ENCODE measurements at regions not wholly inside any gene's neighbourhood (a gene's known extent, or its start where the extent isn't known, plus 50 kb on each side); places are given as distances from the start of the nearest gene placed in this dataset.

DNA sequence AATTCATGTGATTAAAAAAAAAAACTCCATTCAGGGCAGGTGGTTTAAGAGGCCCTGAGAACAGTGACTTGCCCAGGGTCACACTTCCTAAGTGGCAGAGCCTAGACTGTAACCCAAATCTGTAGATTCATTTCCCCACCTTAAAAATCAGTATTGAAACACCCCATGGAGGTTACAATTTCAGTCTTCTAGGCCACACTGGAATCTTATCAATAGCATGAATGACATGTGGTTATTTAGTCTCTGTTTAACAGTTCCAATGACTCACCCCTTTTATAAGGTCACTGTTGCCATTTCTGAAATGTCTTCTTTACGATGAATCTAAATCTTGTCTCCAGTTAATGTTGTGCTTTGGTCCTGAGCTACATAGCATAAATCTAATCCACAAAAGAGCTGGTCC, 262.3 kb upstream of the GRIP1 start:
- TF ChIP-seq POU2F2 (IDR thresholded peaks at IDR 0.05; ENCODE audit: low read depth, low read length) (no peak), POLR2A (IDR thresholded peaks at IDR 0.05; ENCODE audit: low read depth, low read length) (no peak), POLR2AphosphoS5 (IDR thresholded peaks at IDR 0.05; ENCODE audit: low read depth, low read length) (no peak), PAX5 (IDR thresholded peaks at IDR 0.05; ENCODE audit: insufficient read depth, low read length, severe bottlenecking) (no peak), SPI1 (IDR thresholded peaks at IDR 0.05; ENCODE audit: low read depth, low read length) (no peak), TAF1 (IDR thresholded peaks at IDR 0.05; ENCODE audit: low read depth, low read length) (no peak)
- no peak for FAIRE-seq
- no peak for DNase-seq (ENCODE audit: insufficient read length, low spot score)

DNA sequence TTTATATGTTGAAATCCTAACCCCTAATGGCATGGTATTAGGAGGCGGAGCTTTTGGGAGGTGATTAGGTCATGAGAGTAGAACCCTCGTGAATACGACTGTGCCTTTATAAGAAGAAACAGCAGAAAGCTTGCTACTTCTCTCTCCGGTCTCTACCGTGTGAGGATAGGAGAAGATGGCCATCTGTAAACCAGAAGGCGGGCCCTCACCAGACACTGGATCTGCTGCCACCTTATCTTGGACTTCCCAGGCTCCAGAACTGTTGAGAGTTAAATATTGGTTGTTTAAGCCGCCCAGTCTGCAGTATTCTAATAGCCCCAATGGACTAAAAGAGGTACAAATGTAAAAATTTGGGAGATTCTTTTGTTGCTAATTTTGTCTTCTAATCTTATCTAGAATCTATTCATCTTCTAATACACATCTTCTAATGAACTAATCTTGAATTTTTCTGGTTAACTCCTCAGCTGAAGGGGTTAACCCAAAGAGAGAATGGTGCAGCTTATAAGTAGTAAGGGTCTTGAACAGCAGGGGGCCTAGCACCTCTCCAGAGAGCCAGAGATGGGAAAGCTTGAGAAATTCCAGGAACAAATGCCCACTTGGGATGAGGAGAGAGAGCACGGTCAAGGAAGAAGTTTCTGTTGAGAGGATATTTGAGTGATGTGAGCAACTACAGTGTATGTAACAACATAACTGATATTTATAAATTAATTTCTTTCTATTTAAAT, 264.0 kb upstream of the GRIP1 start:
- DNase-seq (ENCODE audit: insufficient read length, low spot score) = no peak
- FAIRE-seq = no peak
- TF ChIP-seq TAF1 (IDR thresholded peaks at IDR 0.05; ENCODE audit: low read depth, low read length) (no peak), POU2F2 (IDR thresholded peaks at IDR 0.05; ENCODE audit: low read depth, low read length) (no peak), POLR2AphosphoS5 (IDR thresholded peaks at IDR 0.05; ENCODE audit: low read depth, low read length) (no peak), POLR2A (IDR thresholded peaks at IDR 0.05; ENCODE audit: low read depth, low read length) (no peak), SPI1 (IDR thresholded peaks at IDR 0.05; ENCODE audit: low read depth, low read length) (no peak), PAX5 (IDR thresholded peaks at IDR 0.05; ENCODE audit: insufficient read depth, low read length, severe bottlenecking) (no peak)

DNA sequence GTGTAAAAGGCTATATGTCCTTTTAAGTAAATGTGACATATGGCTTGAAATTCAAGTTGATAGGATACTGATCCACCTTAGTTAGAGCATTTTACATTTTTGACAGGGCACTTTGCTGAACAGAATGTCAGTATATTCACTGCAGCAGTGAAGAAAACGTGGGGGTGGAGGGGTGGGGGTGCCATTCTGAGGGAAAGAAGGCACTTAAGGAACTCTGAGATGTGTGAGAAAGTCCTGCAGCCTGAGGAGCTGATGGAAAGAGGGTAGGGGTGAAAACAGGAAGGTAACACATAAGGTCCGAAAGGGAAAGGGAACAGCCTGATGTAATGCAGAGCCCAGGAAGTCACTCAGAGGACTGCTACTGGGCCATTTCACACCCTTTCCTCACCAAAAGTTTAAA, 265.5 kb upstream of the GRIP1 start:
- DNase-seq (ENCODE audit: insufficient read length, low spot score) = no peak
- TF ChIP-seq TAF1 (IDR thresholded peaks at IDR 0.05; ENCODE audit: low read depth, low read length) = no peak
- no peak for TF ChIP-seq PAX5 (IDR thresholded peaks at IDR 0.05; ENCODE audit: insufficient read depth, low read length, severe bottlenecking)
- TF ChIP-seq POLR2AphosphoS5 (IDR thresholded peaks at IDR 0.05; ENCODE audit: low read depth, low read length) = no peak
- TF ChIP-seq POU2F2 (IDR thresholded peaks at IDR 0.05; ENCODE audit: low read depth, low read length) = no peak
- no peak for TF ChIP-seq POLR2A (IDR thresholded peaks at IDR 0.05; ENCODE audit: low read depth, low read length)
- TF ChIP-seq SPI1 (IDR thresholded peaks at IDR 0.05; ENCODE audit: low read depth, low read length) = no peak
- no peak for FAIRE-seq

DNA sequence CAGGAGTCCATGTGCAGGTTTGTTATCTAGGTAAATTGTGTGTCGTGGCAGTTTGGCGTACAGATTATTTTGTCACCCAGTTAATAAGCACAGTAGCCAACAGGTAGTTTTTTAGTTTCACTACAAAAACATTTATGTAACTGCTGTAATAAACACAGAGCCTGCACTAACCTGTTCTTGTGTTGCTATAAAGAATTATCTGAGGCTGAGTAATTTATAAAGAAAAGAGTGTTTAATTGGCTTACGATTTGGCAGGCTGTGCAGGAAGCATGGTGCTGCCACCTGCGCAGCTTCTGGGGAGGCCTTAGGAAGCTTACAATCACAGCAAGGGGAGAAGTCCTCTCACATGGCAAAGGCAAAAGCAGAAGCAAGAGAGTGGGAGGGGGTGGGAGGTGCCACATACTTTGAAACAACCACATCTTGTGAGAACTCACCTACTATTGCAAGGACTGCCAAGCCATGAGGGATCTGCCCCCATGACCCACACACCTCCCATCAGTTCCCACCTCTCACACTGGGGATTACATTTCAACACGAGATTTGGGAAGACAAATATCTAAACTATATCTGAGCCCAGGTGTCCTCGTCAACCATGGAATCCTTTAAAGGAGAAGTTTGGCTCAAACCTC, 266.4 kb upstream of the GRIP1 start:
- TF ChIP-seq SPI1 (IDR thresholded peaks at IDR 0.05; ENCODE audit: low read depth, low read length) (no peak), POU2F2 (IDR thresholded peaks at IDR 0.05; ENCODE audit: low read depth, low read length) (no peak), POLR2A (IDR thresholded peaks at IDR 0.05; ENCODE audit: low read depth, low read length) (no peak), TAF1 (IDR thresholded peaks at IDR 0.05; ENCODE audit: low read depth, low read length) (no peak), PAX5 (IDR thresholded peaks at IDR 0.05; ENCODE audit: insufficient read depth, low read length, severe bottlenecking) (no peak), POLR2AphosphoS5 (IDR thresholded peaks at IDR 0.05; ENCODE audit: low read depth, low read length) (no peak)
- no peak for FAIRE-seq
- no peak for DNase-seq (ENCODE audit: insufficient read length, low spot score)

DNA sequence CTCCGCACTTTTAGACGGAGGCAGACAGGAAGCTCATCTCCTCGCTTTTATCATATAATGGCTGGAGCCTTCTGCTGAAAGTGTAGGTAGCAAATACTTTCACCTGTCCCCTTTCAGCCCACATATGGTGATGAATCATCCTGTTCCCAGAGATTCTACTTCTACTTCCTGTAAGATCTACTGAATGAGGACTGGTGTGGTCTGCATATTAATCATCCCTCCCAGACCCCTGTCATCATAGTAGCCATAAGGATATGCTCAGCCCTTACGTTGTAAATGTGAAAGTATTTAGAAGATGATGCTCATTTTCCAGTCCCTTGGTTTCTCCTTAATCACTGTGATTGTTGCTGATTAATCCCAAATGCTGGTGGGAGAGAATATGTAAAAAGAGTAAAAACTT, 268.2 kb upstream of the GRIP1 start:
- FAIRE-seq = no peak
- TF ChIP-seq POLR2AphosphoS5 (IDR thresholded peaks at IDR 0.05; ENCODE audit: low read depth, low read length) (no peak), POLR2A (IDR thresholded peaks at IDR 0.05; ENCODE audit: low read depth, low read length) (no peak), SPI1 (IDR thresholded peaks at IDR 0.05; ENCODE audit: low read depth, low read length) (no peak), TAF1 (IDR thresholded peaks at IDR 0.05; ENCODE audit: low read depth, low read length) (no peak), POU2F2 (IDR thresholded peaks at IDR 0.05; ENCODE audit: low read depth, low read length) (no peak), PAX5 (IDR thresholded peaks at IDR 0.05; ENCODE audit: insufficient read depth, low read length, severe bottlenecking) (no peak)
- DNase-seq (ENCODE audit: insufficient read length, low spot score) = no peak

DNA sequence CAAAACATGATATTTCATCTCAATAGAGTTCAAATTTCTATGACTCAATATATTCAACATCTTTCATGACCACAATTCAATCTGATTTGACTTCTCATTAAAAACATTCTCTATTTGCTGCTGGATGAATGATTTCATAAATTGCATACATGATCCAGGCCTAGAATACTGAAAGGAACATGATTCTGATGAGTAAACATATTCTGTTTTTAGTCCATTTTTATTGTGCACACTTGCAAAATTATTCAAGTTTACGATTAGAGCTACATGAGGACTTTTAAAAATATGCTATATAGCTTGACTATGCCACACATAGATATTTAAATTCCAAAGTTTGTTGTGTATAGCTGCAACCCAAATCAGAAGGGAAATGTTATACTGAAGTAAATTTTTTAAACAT, 273.8 kb upstream of the GRIP1 start:
- FAIRE-seq = no peak
- DNase-seq (ENCODE audit: insufficient read length, low spot score) = no peak
- TF ChIP-seq POLR2A (IDR thresholded peaks at IDR 0.05; ENCODE audit: low read depth, low read length) (no peak), TAF1 (IDR thresholded peaks at IDR 0.05; ENCODE audit: low read depth, low read length) (no peak), POU2F2 (IDR thresholded peaks at IDR 0.05; ENCODE audit: low read depth, low read length) (no peak), SPI1 (IDR thresholded peaks at IDR 0.05; ENCODE audit: low read depth, low read length) (no peak), PAX5 (IDR thresholded peaks at IDR 0.05; ENCODE audit: insufficient read depth, low read length, severe bottlenecking) (no peak)

DNA sequence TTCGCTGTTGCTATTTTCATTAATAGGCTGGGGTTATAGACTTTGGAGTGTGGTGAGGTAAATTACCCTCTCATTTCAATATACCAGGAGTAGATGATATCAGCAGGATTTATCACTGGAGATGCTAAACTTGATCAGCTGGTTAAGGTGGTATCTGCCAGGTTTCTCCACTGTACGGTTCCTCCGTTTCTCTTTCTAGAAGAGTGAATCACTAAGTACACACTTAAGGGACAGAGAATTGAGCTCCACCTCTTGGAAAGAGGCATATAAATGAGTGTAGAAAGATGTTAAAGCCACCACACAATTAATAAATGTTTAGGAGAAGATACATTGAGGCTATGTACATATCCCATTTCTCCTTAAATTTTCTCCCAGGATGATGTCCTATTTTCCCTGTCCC, 277.4 kb upstream of the GRIP1 start:
- FAIRE-seq = no peak
- TF ChIP-seq TAF1 (IDR thresholded peaks at IDR 0.05; ENCODE audit: low read depth, low read length) (no peak), POLR2A (IDR thresholded peaks at IDR 0.05; ENCODE audit: low read depth, low read length) (no peak), PAX5 (IDR thresholded peaks at IDR 0.05; ENCODE audit: insufficient read depth, low read length, severe bottlenecking) (no peak), POU2F2 (IDR thresholded peaks at IDR 0.05; ENCODE audit: low read depth, low read length) (no peak), POLR2AphosphoS5 (IDR thresholded peaks at IDR 0.05; ENCODE audit: low read depth, low read length) (no peak), SPI1 (IDR thresholded peaks at IDR 0.05; ENCODE audit: low read depth, low read length) (no peak)

DNA sequence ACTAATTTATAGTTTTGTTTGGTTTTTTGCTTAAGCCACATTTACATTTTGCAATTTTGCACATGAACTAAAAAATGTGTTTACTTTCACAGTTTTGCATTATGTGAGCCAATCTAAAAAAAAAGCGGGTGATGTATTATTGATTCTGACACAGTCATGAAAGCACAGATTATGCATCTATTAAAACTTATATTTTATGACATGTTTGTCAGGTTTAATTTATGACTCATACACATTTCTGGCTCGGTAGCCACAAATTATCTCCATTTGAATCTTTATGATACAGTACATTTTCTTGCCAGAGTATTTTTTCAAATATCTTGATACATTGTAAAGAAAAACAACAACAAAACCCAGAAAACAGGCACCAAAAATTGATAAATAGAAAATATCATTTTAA, 280.4 kb upstream of the GRIP1 start:
- TF ChIP-seq SPI1 (IDR thresholded peaks at IDR 0.05; ENCODE audit: low read depth, low read length) (no peak), POLR2A (IDR thresholded peaks at IDR 0.05; ENCODE audit: low read depth, low read length) (no peak), TAF1 (IDR thresholded peaks at IDR 0.05; ENCODE audit: low read depth, low read length) (no peak), POU2F2 (IDR thresholded peaks at IDR 0.05; ENCODE audit: low read depth, low read length) (no peak)
- no peak for FAIRE-seq

More for the DNA sequence above, 277.4 kb upstream of the GRIP1 start:
- no peak for DNase-seq (ENCODE audit: insufficient read length, low spot score)

DNA sequence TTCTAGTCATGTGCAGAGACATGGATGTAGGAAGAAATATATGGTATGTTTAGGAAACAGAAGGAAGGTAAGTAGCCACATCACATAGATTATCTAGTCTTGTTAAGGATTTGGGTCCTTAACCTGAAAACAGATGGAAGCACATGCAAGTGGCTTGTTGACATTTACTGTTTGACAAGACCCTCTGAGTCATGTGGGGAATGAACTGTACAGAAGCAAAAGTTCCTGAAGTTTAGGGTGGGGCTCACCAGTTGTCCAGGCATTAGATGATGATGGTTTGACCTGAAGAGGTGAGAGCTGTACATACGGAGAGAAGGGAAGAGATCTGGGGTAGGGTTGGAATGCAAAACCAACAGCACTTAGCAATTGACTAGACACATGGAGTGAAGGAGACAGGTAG, 281.1 kb upstream of the GRIP1 start:
- TF ChIP-seq TAF1 (IDR thresholded peaks at IDR 0.05; ENCODE audit: low read depth, low read length) (no peak), SPI1 (IDR thresholded peaks at IDR 0.05; ENCODE audit: low read depth, low read length) (no peak), PAX5 (IDR thresholded peaks at IDR 0.05; ENCODE audit: insufficient read depth, low read length, severe bottlenecking) (no peak), POU2F2 (IDR thresholded peaks at IDR 0.05; ENCODE audit: low read depth, low read length) (no peak), POLR2AphosphoS5 (IDR thresholded peaks at IDR 0.05; ENCODE audit: low read depth, low read length) (no peak), POLR2A (IDR thresholded peaks at IDR 0.05; ENCODE audit: low read depth, low read length) (no peak)
- no peak for FAIRE-seq
- DNase-seq (ENCODE audit: insufficient read length, low spot score) = no peak

More for the DNA sequence above, 280.4 kb upstream of the GRIP1 start:
- DNase-seq (ENCODE audit: insufficient read length, low spot score) = no peak

Measured in GM12891 (cell line).